ENCODE measurements at regions not wholly inside any gene's neighbourhood (a gene's known extent, or its start where the extent isn't known, plus 50 kb on each side); places are given as distances from the start of the nearest gene placed in this dataset.

DNA sequence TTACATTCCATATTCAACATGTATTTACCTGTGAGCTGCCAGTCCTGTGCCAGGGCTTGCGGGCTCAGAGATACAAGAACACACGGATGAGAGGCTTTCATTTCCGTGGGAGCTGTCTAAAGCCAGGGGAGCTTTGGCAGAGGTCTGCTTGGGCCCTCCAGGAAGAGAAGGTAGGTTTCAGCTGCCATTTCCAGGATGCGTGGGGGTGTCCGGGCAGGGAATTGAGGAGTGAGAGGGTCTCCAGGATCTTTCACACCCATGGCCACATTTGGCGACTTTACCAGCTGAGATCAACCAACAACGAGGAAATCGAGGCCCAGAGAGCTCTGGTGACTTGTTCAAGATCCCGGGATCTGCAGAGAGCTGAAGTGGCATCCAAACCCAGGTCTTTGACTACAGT, 119.6 kb downstream of the BUD13 start:
- no peak overlapping the region for H3K4me3 ChIP-seq (ENCODE audit: low read depth in 1 of 5, low read length in 5 of 5)
- peaks cover 0 to 6% (median 2%) of the 10 kb centered on the region in 5 donors for H3K27me3 ChIP-seq (ENCODE audit: control insufficient read depth in 5 of 5, insufficient read depth in 4 of 5, low read length in 5 of 5)
- H3K36me3 ChIP-seq (ENCODE audit: control insufficient read depth in 5 of 5, insufficient read depth in 5 of 5, low read length in 5 of 5) = no peaks in the 10 kb centered on the region
- no peak overlapping the region for H3K27ac ChIP-seq (ENCODE audit: low read depth, low read length)
- peaks cover 10 to 19% (median 15%) of the 10 kb centered on the region in 5 donors for H3K9me3 ChIP-seq (ENCODE audit: control insufficient read depth in 5 of 5, low read length in 5 of 5)
- no peak overlapping the region for H3K9ac ChIP-seq (ENCODE audit: low read length in 5 of 5)
- no peaks in the 10 kb centered on the region for H3K4me1 ChIP-seq (ENCODE audit: control insufficient read depth in 5 of 5, insufficient read depth in 5 of 5, low read length in 5 of 5)

DNA sequence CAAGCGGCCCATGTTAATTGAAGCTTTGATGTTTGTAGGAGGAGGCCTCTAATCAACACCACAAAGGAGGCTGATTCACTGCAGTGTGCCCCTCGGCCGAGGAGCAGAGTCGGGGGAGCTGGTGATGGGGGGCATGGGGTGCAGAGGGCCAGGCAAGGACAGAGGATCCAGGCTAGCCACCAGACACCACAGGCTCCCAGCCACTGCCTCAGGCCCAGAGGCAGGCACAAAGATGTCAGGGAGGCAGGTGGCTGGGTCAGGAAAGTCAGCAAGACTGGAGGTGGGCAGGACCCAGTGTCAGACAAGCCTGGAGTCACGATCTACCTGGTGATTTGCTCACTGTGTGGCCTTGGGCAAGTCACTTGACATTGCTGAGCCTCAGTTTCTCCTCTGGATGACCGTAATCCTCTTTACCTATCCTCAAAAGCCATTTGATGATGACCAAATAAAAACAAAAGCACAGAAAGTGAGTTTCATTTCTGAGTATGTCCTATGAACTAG, 121.0 kb downstream of the BUD13 start:
- H3K27ac ChIP-seq (ENCODE audit: low read depth, low read length) = no peak overlapping the region
- no peak overlapping the region for H3K9ac ChIP-seq (ENCODE audit: low read length in 5 of 5)
- no peaks in the 10 kb centered on the region for H3K36me3 ChIP-seq (ENCODE audit: control insufficient read depth in 5 of 5, insufficient read depth in 5 of 5, low read length in 5 of 5)
- peaks cover 12 to 20% (median 17%) of the 10 kb centered on the region in 5 donors for H3K9me3 ChIP-seq (ENCODE audit: control insufficient read depth in 5 of 5, low read length in 5 of 5)
- no peak overlapping the region for H3K4me3 ChIP-seq (ENCODE audit: low read depth in 1 of 5, low read length in 5 of 5)
- peaks cover 0 to 6% (median 0%) of the 10 kb centered on the region in 5 donors for H3K27me3 ChIP-seq (ENCODE audit: control insufficient read depth in 5 of 5, insufficient read depth in 4 of 5, low read length in 5 of 5)
- H3K4me1 ChIP-seq (ENCODE audit: control insufficient read depth in 5 of 5, insufficient read depth in 5 of 5, low read length in 5 of 5) = no peaks in the 10 kb centered on the region

DNA sequence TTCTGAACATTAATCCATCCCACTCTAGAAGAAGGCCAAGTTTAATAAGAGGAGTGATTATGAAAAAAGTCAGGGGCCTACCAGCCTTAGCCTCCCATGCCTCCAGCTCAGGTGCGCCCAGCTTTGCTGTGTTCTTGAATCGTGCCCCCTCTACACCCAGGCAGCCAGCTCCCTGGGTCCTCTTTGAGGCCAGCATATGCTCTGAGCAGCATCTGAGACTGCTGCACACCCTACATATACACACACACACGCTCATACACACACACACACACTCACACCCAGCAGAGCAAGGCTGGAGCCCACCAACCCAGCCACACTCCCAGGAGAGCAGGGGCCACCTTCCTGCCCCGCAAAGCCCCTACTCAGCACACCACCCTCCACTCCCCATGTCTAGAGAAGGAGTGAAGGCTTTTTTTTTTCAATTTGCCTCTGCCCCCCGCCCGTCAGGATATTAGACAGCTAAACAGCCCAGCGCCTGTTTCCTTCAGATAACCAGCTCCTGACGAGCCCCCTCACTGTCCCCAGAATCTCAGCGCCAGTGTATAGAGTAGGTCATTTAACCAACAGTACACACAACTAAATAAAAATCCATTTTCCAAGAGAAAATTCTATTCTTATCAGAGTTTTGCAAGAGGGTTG, 121.6 kb downstream of the BUD13 start:
- Histone ChIP-seq H3K4me3 (ENCODE audit: low read depth in 1 of 5, low read length in 5 of 5) (no peak overlapping the region), H3K9ac (ENCODE audit: low read length in 5 of 5) (no peak overlapping the region), H3K27me3 (ENCODE audit: control insufficient read depth in 5 of 5, insufficient read depth in 4 of 5, low read length in 5 of 5) (peaks cover 0 to 6% (median 0%) of the 10 kb centered on the region in 5 donors), H3K9me3 (ENCODE audit: control insufficient read depth in 5 of 5, low read length in 5 of 5) (peaks cover 12 to 25% (median 20%) of the 10 kb centered on the region in 5 donors), H3K4me1 (ENCODE audit: control insufficient read depth in 5 of 5, insufficient read depth in 5 of 5, low read length in 5 of 5) (no peaks in the 10 kb centered on the region), H3K27ac (ENCODE audit: low read depth, low read length) (no peak overlapping the region), H3K36me3 (ENCODE audit: control insufficient read depth in 5 of 5, insufficient read depth in 5 of 5, low read length in 5 of 5) (no peaks in the 10 kb centered on the region)

DNA sequence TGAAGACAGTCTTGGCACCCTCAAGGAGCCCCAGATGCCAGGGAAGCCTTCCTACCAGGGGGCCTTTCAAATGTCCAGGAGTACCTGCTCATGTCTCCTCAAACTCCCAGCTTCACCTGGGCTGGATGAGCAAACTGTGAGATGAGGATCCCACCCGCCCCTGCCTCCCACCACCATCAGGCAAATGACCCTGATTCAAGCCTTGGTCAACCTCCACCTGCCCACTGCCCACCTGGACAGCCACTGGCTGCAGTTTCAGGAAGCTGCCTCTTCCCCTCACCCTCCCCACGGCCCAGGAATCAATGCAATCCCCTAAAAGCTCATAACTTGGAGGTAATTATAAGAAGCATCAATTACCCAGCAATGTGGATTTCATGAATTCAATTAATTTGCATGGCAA, 122.7 kb downstream of the BUD13 start:
- no peak overlapping the region for H3K27ac ChIP-seq (ENCODE audit: low read depth, low read length)
- H3K36me3 ChIP-seq (ENCODE audit: control insufficient read depth in 5 of 5, insufficient read depth in 5 of 5, low read length in 5 of 5) = no peaks in the 10 kb centered on the region
- H3K27me3 ChIP-seq (ENCODE audit: control insufficient read depth in 5 of 5, insufficient read depth in 4 of 5, low read length in 5 of 5) = peaks cover 0 to 6% (median 0%) of the 10 kb centered on the region in 5 donors
- no peaks in the 10 kb centered on the region for H3K4me1 ChIP-seq (ENCODE audit: control insufficient read depth in 5 of 5, insufficient read depth in 5 of 5, low read length in 5 of 5)
- peaks cover 12 to 23% (median 19%) of the 10 kb centered on the region in 5 donors for H3K9me3 ChIP-seq (ENCODE audit: control insufficient read depth in 5 of 5, low read length in 5 of 5)
- no peak overlapping the region for H3K4me3 ChIP-seq (ENCODE audit: low read depth in 1 of 5, low read length in 5 of 5)
- no peak overlapping the region for H3K9ac ChIP-seq (ENCODE audit: low read length in 5 of 5)

DNA sequence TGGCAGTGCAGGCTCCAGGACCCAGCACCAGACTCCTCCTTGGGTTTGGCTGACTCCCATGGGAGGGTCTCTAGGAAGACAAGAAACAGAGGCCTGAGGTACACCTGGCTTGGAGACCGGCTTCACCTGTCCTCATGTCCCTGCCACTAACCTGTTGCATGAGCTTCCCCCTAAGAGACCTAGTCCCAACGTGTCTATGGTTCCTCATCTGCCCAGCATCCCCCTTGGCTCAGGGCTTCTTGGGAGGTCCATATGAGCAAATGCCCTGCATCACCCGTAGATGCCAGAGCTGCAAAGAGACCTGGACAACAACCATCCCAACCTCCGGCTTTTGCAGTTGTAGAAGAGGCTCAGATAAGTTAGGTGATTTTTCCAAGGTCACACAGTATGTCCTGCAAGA, 123.5 kb downstream of the BUD13 start:
- H3K27me3 ChIP-seq (ENCODE audit: control insufficient read depth in 5 of 5, insufficient read depth in 4 of 5, low read length in 5 of 5) = peaks cover 0 to 6% (median 2%) of the 10 kb centered on the region in 5 donors
- H3K27ac ChIP-seq (ENCODE audit: low read depth, low read length) = no peak overlapping the region
- no peak overlapping the region for H3K4me3 ChIP-seq (ENCODE audit: low read depth in 1 of 5, low read length in 5 of 5)
- peaks cover 4 to 15% (median 13%) of the 10 kb centered on the region in 5 donors for H3K9me3 ChIP-seq (ENCODE audit: control insufficient read depth in 5 of 5, low read length in 5 of 5)
- H3K9ac ChIP-seq (ENCODE audit: low read length in 5 of 5) = no peak overlapping the region
- no peaks in the 10 kb centered on the region for H3K4me1 ChIP-seq (ENCODE audit: control insufficient read depth in 5 of 5, insufficient read depth in 5 of 5, low read length in 5 of 5)
- H3K36me3 ChIP-seq (ENCODE audit: control insufficient read depth in 5 of 5, insufficient read depth in 5 of 5, low read length in 5 of 5) = no peaks in the 10 kb centered on the region

DNA sequence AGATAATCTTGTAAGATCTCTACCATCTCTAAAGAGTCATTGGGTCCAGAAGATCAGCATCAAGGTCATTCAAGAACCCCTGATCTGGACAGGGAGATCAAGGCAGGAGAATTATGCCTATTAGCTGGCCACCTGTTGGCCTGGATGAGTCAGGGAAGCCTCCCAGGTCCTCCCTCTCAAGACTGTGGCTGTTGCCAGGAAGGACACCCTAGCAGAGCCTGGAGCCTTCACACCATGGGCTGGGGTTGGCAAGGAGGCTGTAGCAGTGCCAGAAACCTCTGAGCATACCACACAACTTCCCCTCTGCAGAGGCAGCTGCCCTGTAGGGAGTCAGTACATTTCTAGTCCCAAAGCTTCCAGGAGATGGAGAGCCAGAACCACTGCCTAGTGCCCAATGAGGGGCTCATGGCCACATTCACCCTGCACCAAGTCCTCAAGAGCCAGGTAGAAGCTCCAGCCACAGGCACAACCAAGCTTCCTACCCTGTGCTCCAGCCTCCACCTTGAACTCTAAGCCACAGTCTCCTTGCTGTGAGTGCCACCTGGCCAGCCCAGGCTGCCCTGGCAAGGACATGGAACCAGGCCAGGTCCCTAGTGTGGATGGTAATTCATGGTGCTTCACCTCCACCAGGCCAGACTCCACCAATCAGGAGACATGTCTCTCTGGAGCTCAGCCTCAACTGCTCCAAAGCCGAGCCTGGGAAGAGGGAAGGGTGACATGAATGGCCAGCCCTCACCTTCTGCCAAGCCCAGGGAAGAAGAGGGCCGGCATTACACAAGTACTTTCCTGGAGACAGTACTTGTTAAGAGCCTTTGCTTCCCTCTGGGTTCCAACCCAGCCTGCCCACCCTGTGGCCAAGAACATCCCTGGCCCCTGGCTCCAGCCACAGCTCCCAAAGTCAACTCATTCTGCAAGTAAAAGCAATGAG, 124.3 kb downstream of the BUD13 start:
- Histone ChIP-seq H3K4me3 (ENCODE audit: low read depth in 1 of 5, low read length in 5 of 5) (no peak overlapping the region), H3K27me3 (ENCODE audit: control insufficient read depth in 5 of 5, insufficient read depth in 4 of 5, low read length in 5 of 5) (peaks cover 0 to 6% (median 3%) of the 10 kb centered on the region in 5 donors), H3K9ac (ENCODE audit: low read length in 5 of 5) (no peak overlapping the region), H3K4me1 (ENCODE audit: control insufficient read depth in 5 of 5, insufficient read depth in 5 of 5, low read length in 5 of 5) (no peaks in the 10 kb centered on the region), H3K9me3 (ENCODE audit: control insufficient read depth in 5 of 5, low read length in 5 of 5) (peaks cover 4 to 14% (median 13%) of the 10 kb centered on the region in 5 donors), H3K36me3 (ENCODE audit: control insufficient read depth in 5 of 5, insufficient read depth in 5 of 5, low read length in 5 of 5) (no peaks in the 10 kb centered on the region), H3K27ac (ENCODE audit: low read depth, low read length) (no peak overlapping the region)

DNA sequence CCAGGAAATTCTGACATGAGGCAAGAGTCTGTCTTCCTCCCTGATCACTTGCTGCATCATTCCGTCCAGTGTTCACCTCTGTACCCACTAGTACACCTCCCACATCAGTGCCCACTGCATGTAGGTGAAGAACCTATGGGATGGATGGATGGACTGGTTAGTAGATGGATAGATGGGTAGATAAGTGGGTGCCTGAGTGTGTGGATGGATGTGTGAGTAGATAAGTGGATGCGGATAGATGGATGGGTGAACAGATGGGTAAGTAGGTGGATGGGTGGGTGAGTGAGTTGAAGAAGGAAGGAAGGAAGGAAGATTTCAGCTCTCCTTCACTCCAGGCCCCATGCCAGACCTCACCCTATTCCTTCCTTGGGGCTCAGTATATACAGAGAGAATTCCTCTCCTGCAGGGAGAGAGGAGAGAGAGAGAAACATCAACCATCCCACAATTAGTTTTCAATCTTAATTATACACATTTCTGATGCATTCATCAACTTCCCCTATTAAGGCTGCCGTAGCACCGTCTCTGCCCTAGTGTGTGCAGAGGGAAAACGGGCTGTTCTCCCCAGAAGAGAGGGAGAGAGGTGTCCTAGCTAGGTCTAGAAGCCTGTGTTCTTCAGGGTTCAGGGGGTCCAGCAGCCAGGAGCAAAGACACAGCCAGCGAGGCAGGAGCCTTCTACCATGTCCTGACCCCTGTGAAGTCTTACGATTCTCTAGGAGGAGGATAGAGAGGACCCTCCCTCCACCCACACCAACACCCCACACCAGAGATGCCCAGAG, 125.3 kb downstream of the BUD13 start:
- Histone ChIP-seq H3K27me3 (ENCODE audit: control insufficient read depth in 5 of 5, insufficient read depth in 4 of 5, low read length in 5 of 5) (peaks cover 3 to 7% (median 6%) of the 10 kb centered on the region in 5 donors), H3K27ac (ENCODE audit: low read depth, low read length) (no peak overlapping the region)

DNA sequence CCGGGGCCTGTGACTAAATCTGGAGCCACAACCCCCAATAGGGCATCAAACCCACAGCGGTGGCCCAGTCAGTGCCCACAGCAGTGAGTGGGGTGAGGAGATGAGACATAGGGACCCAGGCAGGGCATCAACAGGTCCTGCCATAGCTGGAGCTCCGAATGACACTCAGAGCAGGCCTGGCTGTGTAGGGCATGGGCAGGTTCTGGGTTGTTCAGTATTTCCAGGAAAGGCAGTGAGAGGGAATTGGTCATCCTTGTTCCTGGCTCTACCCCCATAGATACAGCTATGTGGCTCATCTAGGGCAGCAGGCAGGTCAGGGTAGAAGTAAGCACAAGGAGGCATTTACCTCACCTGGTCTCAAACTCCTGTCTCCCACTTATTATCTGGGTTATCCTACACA, 126.6 kb downstream of the BUD13 start:
- Histone ChIP-seq H3K9ac (ENCODE audit: low read length in 5 of 5) (no peak overlapping the region), H3K4me1 (ENCODE audit: control insufficient read depth in 5 of 5, insufficient read depth in 5 of 5, low read length in 5 of 5) (no peaks in the 10 kb centered on the region), H3K27ac (ENCODE audit: low read depth, low read length) (no peak overlapping the region), H3K27me3 (ENCODE audit: control insufficient read depth in 5 of 5, insufficient read depth in 4 of 5, low read length in 5 of 5) (peaks cover 4 to 11% (median 8%) of the 10 kb centered on the region in 5 donors), H3K36me3 (ENCODE audit: control insufficient read depth in 5 of 5, insufficient read depth in 5 of 5, low read length in 5 of 5) (no peaks in the 10 kb centered on the region), H3K9me3 (ENCODE audit: control insufficient read depth in 5 of 5, low read length in 5 of 5) (peaks cover 4 to 14% (median 13%) of the 10 kb centered on the region in 5 donors), H3K4me3 (ENCODE audit: low read depth in 1 of 5, low read length in 5 of 5) (no peak overlapping the region)

More for the DNA sequence above, 125.3 kb downstream of the BUD13 start:
- H3K4me3 ChIP-seq (ENCODE audit: low read depth in 1 of 5, low read length in 5 of 5) = no peak overlapping the region
- H3K36me3 ChIP-seq (ENCODE audit: control insufficient read depth in 5 of 5, insufficient read depth in 5 of 5, low read length in 5 of 5) = no peaks in the 10 kb centered on the region
- no peaks in the 10 kb centered on the region for H3K4me1 ChIP-seq (ENCODE audit: control insufficient read depth in 5 of 5, insufficient read depth in 5 of 5, low read length in 5 of 5)
- H3K9ac ChIP-seq (ENCODE audit: low read length in 5 of 5) = no peak overlapping the region
- H3K9me3 ChIP-seq (ENCODE audit: control insufficient read depth in 5 of 5, low read length in 5 of 5) = peaks cover 4 to 14% (median 13%) of the 10 kb centered on the region in 5 donors

DNA sequence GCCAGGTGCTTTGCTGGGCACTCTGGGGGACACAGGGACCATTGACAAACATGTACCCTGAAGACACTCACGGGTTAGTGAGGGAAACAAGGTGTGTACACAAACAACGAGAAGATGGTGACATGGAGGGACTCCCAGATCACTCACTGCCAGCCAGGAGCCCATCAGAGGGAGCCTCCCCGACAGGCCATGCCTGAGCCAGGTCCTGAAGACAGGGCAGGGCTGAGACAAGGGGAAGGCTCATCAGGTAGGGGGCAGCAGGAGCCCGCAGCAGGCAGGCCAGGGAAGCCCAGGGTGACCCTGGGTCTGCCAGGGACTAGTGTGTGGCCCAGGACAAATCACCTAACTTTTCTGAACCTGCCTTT, 127.9 kb downstream of the BUD13 start:
- Histone ChIP-seq H3K27ac (ENCODE audit: low read depth, low read length) (no peak overlapping the region), H3K4me1 (ENCODE audit: control insufficient read depth in 5 of 5, insufficient read depth in 5 of 5, low read length in 5 of 5) (no peaks in the 10 kb centered on the region), H3K4me3 (ENCODE audit: low read depth in 1 of 5, low read length in 5 of 5) (no peak overlapping the region), H3K9me3 (ENCODE audit: control insufficient read depth in 5 of 5, low read length in 5 of 5) (peaks cover 4 to 14% (median 13%) of the 10 kb centered on the region in 5 donors), H3K27me3 (ENCODE audit: control insufficient read depth in 5 of 5, insufficient read depth in 4 of 5, low read length in 5 of 5) (peaks cover 4 to 10% (median 9%) of the 10 kb centered on the region in 5 donors), H3K36me3 (ENCODE audit: control insufficient read depth in 5 of 5, insufficient read depth in 5 of 5, low read length in 5 of 5) (no peaks in the 10 kb centered on the region), H3K9ac (ENCODE audit: low read length in 5 of 5) (no peak overlapping the region)
